Gastroesophageal sphincter (tissue), 3 donors: ENCODE measurements at regions not wholly inside any gene's neighbourhood (a gene's known extent, or its start where the extent isn't known, plus 50 kb on each side); places are given as distances from the start of the nearest gene placed in this dataset.

Experiments used
- CTCF ChIP-seq, 4 experiments: fragments of 200-600 bp in 2 of 4; fragments of 450-650 bp in 2 of 4; sonication (generic) in 1 of 4; IDR thresholded peaks; one replicate each; pipeline ENCODE4 v1.5.1; 2017 to 2019; ENCODE audit warnings: antibody characterized with exemption in 4 of 4, mild to moderate bottlenecking in 2 of 4, moderate library complexity in 2 of 4
- EP300 ChIP-seq: sonication (generic); formaldehyde crosslinking; IDR thresholded peaks from one replicate; pipeline ENCODE4 v1.6.1; 2017; ENCODE audit warnings: antibody characterized with exemption, mild to moderate bottlenecking
- POLR2A ChIP-seq, 2 donors: fragments of 450-650 bp; IDR thresholded peaks; one replicate each; pipeline ENCODE4 v1.6.1; 2017; ENCODE audit warnings: antibody characterized with exemption in 2 of 2, mild to moderate bottlenecking in 2 of 2, moderate library complexity in 1 of 2
- POLR2AphosphoS5 ChIP-seq: sonication (generic); formaldehyde crosslinking; IDR thresholded peaks from one replicate; pipeline ENCODE4 v1.6.1; 2017; ENCODE audit warnings: antibody characterized with exemption

- TF ChIP-seq POLR2AphosphoS5 (no peak), CTCF (IDR thresholded peaks at IDR 0.05) (no peak), POLR2A (IDR thresholded peaks at IDR 0.05) (no peak), EP300 (no peak)
These were observed 263.4 kb downstream of the CDC5L start for GRCh38 chr6:44650947-44651346.
